GM10266 (cell line): ENCODE measurements at regions not wholly inside any gene's neighbourhood (a gene's known extent, or its start where the extent isn't known, plus 50 kb on each side); places are given as distances from the start of the nearest gene placed in this dataset.

ENCODE experiments used
- DNase-seq: peaks from one replicate; pipeline ENCODE4 v3.0.0; 2012; ENCODE audit errors: extremely low spot score
- CTCF ChIP-seq: IDR thresholded peaks from 2 replicates; pipeline ENCODE4 v1.5.1; 2012; ENCODE audit warnings: mild to moderate bottlenecking, low read depth; ENCODE audit not compliant: control insufficient read depth, insufficient read depth; ENCODE audit errors: missing control alignments

- DNase-seq: no peak
- TF ChIP-seq CTCF: no peak
Measured at GRCh38 chr6:11432091-11432490, 105.5 kb upstream of the TMEM170B start.

- no peak for DNase-seq
- no peak for TF ChIP-seq CTCF
Measured at GRCh38 chr6:11431455-11431937, 106.1 kb upstream of the TMEM170B start.

GRCh38 chr6:11430036-11430435 is 107.5 kb upstream of the TMEM170B start:
- no peak for DNase-seq
- TF ChIP-seq CTCF: no peak

GRCh38 chr6:11429577-11429976 is 108.0 kb upstream of the TMEM170B start:
- no peak for TF ChIP-seq CTCF
- no peak for DNase-seq

- no peak for TF ChIP-seq CTCF
- DNase-seq: no peak
Measured at GRCh38 chr6:11428895-11429294, 108.7 kb upstream of the TMEM170B start.

GRCh38 chr6:11428371-11428770 is 109.2 kb upstream of the TMEM170B start:
- no peak for DNase-seq
- no peak for TF ChIP-seq CTCF

GRCh38 chr6:11427723-11428245 is 109.8 kb upstream of the TMEM170B start:
- TF ChIP-seq CTCF: no peak
- DNase-seq: no peak
